HG03108 (cell line): ENCODE measurements at regions not wholly inside any gene's neighbourhood (a gene's known extent, or its start where the extent isn't known, plus 50 kb on each side); places are given as distances from the start of the nearest gene placed in this dataset.
"Not testable (repeated sequence)": the region's sequence is repeated elsewhere in the genome, so short reads cannot be mapped to it uniquely, and the experiment has no call there.

Source experiments
- ATAC-seq: cut with Tn5 transposase; IDR thresholded peaks from one replicate; pipeline ENCODE4 v1.9.1; 2021; ENCODE audit warnings: moderate library complexity; ENCODE audit not compliant: unreplicated experiment

DNA sequence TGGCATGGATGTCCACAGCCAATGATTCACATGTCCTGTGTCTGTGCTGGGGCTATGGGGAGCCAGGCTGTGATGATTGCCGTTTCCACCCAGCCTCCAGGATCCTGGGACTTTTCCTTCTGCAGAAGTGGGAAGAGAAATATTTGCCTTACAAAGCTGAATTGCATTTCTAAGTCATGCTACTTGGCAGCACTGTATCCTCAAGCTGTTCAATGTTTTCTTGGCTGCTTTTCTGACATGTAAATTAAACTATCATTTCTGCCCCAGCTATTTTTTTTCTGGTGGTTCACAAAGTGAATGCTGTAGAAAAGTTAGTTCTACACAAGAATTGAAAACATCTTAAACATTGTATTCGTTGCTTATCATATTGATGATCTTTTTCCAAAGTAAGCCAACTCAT lies 51.9 kb upstream of the TCERG1L start:
- no peak for ATAC-seq

DNA sequence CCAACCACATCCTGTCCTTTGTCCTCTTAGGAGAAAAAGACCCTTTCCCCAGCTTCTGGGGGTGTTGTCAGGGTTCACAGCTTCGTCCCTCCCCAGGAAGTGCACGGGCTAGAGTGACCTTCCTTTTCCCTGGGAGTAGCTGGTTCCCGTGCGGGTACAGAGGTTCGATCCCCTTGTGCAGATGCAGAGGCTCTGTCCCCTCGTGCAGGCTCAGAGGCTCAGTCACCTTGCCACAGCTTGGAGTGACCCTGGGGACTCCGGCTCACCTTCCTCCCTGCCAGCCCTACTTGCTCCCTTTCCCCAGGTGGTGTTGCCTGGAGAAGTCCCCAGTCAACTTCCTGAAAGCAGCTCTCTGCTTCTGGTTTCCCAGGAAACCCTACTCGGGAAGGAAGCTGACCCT lies 60.0 kb upstream of the TCERG1L start:
- ATAC-seq: no peak

DNA sequence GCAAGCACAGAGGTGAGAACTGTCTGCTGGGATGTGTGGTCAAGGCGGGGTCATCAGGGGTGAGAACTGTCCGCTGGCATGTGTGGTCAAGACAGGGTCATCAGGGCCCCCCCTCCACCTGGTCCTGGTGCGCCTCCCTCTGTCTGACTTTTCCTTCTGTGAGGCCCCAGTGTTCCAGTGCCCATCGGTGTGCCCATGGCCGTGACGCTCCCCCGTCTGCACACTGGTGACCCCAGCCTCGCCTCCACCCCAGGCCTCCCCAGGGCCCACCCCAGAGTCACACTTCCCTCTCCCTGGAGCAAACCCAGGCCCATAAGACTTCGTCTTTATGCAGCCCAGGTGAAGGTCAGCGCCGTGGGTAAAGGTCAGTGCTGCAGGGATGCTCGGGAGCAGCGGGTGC lies 70.1 kb upstream of the TCERG1L start:
- no peak for ATAC-seq

DNA sequence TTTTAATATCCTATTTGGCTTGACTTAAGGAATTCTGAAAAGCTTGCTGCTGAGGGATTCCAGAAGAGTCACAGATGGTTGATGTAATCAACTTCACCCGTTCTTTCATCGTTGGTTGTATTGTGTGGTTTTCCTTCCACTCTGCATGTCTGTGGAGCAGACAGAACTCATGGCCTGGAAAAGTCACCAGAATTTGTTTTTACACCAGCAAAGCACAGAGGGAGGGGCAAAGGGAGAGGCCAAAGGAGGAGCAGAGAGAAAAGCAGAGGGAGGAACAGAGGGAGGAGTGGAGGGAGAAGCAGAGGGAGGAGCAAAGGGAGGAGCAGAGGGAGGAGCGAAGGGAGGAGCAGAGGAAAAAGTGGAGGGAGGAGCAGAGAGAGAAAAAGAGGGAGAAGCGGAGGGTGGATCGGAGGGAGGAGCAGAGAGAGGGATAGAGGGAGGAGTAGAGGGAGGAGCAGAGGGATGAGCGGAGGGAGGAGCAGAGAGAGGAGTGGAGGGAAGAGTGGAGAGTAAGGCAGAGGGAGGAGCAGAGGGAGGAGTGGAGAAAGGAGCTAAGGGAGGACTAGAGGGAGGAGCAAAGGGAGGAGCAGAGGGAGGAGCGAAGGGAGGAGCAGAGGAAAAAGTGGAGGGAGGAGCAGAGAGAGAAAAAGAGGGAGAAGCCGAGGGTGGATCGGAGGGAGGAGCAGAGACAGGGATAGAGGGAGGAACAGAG lies 73.8 kb upstream of the TCERG1L start:
- not testable (repeated sequence) for ATAC-seq

DNA sequence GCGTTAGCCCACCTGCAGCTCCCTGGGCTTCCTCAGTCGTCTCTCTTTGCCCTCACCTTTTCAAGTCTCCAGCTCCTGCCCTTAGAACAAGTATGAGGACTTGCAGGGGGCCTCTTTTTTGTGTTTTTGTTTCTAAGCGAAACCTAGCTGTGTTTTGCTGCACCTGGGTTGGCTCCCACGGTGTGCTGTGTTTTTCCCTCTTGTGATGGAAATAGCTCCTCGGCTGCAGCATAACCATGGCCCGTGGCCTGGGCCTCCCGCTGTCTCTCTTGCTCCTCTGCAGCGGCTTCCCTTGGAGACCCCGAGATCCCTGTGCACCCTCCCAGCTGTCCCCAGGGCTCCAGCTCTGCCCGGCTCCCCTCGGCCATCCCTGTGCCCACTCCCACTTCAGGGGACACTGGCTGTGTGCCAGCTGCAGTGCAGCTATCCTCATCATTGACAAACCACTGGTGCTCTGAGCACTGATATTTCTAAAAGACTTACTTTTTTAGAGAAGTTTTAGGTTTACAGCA lies 75.6 kb upstream of the TCERG1L start:
- no peak for ATAC-seq

DNA sequence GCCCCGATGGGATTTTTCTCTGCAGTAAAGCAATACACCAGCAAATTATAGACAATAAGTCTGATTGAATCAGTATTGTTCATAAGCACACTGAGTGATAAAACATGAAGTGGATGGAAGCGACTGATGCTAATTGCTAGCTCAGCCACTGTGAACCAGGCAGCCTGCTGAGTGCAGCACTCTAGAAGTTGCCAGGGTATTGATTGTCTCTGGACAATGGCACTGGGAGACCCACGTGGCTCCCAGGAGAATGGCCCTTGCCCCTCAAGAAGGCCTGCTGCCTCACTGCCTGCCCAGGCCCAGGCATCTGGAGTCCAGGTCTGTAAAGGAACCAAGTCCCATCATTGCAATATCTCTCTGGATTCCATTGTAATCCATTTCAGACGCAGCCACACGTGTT lies 80.4 kb upstream of the TCERG1L start:
- no peak for ATAC-seq

DNA sequence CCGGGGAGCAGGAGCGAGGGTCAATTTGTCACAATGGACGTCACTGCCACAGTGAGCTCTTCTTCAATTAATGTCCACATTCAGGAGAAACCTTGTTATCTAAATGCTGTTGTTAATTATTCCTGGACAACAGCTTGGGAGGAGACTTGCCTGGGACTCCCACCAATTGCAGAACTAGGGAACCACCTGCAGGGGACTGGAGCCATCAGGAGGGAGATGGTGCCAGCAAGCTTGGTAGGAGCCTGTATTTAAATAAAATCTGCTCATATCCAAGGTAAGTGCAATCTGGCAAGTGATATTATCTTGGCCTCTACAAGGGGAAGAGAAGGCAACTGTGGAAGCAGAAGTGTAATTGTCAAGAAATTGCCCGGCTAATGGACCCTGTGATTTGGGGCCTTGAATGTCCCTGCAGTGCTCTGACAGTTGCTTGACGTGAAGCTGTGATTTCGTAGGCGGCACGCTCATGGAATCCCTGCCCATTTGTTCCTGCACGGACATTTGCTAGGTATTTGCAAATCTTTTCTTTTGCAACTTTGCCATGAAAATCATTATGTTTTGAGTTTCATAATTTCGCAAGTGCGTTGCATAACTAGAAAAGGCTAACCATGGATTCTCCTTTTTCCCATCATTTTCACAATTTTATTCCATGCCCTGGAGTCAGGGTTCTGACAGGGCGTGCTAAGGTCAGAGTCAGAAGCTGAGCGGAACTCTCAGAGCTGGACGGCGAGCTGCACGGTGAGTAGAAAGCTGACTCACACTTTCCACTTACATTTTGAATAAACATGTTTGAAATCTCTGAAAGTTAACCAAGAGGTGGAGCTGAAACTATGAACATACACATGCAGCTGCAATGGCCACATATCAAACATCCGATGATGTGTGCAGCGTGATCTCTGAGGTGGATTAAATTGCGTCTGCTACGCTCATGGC lies 84.9 kb upstream of the TCERG1L start:
- no peak for ATAC-seq

DNA sequence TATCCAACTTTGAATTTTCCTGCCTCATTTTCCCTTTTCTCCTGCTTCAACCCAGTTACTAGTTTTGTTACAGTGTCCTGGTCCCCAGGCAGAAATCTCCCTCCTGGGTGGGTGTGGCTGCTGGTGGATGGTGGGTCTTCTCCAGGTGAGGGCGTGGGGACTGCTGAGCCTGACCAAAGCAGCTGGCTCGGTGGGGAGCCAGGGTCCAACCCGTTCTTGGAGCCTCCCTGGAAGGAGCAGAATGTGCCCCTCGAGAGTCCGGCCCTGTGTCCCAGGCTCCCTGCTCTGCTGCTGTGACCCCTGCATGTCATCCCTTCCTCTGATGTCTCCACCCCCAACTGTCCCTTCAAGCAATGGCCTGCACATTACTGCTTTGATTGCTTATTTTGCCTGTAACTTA lies 86.6 kb upstream of the TCERG1L start:
- ATAC-seq: no peak

DNA sequence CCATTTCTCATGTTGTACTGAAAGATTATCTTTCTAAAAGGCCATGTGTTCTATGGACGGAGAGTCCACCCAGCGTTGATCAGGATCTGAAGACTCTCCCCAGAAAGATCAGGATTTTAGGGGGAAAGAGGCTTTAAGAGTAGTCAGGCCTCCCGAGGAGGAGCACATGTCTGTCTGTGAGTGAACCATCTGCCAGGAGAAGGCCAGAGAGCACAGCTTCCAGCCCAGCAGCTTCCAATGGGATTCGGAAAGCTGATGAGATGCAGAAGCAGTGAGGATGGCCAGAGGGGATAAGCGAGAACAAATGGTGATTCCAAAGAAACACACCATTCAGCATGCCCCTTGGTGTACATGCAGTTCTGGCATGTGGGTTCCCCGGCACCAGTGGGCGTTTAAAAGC lies 88.5 kb upstream of the TCERG1L start:
- no peak for ATAC-seq

DNA sequence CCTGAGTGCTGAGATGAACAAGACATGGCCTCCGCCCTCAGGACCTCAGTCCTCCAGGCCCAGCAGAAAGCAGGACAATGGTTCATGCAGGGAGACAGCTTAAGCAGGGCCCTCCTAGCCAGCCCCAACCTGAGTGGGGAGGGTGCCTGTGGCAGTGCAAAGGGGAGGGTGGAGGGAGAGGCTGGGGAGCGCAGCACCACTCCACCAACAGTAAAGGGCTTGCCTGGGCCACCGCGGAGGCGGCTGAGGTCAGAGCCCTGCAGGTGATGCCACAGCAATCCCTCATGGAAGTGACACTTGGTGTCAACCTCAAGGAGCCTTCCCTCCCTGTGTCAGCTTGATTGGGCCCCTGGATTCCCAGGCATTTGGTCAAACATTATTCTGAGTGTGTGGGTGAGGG lies 89.0 kb upstream of the TCERG1L start:
- no peak for ATAC-seq

DNA sequence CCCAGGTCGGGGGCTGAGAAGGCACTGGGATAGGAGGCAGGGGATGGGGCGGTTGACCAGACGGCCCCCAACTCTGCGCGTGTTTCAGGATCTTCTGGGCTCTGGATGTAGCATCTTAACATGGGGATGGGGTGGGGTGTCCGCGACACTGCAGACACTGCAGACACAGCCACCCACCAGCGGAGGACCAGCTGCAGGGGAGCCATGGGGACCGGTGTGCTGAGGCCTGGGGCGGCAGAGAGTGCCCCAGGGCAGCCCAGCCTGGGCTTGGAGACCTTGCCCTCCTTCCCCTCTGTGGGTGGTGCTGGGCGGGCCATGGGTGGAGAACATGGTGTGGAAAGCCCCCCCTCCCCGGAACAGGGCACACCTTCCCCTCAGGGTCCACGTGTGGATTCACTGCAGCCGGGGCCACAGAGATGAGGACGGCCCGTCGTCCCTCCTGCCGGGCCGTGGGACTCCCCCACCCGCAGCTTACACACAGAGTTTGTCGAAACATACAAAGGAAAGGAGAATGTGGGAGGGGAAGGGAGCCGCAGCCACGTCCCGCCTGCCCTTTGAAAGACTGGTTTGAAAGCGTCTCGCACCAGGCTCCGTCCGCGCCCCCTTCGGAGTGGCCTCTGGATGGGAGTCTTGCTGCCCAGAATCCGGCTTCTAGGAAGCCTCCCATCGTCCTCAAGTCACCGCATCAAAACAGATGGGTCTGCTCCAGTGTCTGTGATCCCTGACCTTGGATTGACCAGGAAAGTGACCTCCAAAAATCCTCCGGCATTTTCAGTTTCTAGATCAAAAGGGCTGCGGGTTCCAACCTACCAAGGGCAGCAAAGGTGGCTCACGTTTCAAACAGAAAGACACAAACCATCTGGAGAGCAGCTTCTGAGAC lies 91.5 kb upstream of the TCERG1L start:
- ATAC-seq: no peak

DNA sequence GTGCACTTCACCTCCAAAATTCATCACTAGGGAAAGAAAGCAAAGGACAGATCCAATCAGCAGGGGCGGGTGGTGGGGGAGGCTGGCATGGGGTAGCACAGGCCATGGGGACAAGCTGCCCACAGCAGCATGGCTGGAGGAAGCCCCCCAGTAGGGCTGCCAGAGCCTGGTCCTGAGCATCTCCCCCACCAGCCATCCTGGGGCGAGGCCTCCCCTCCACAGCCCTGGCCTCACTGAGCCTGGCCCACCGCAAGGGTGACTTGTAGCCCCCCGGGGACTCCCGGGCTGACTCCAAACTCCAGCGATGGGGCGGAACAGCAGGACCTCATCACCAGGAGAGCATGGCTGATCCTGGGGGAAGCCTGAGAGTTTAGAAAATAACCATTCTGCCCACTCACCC lies 92.4 kb upstream of the TCERG1L start:
- ATAC-seq: no peak

DNA sequence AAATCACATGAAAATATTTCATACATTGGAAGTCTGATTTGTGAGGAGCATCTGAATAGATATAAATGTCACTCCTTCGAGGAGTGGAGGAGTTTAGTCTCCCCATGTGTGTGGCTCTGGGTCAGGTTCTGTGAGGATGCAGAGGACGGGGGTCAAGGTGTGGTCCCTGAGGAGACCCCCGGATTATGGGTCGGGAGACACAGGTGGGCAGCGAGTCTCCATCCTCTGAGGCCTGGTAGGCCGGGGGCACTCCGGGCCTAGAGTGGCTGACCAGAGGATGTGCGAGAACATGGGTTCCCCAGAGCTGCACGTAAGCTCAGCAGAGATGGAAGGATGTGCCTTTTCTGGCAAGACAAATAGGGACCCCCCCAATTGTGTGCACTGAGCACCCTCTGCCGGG lies 93.4 kb upstream of the TCERG1L start:
- no peak for ATAC-seq

DNA sequence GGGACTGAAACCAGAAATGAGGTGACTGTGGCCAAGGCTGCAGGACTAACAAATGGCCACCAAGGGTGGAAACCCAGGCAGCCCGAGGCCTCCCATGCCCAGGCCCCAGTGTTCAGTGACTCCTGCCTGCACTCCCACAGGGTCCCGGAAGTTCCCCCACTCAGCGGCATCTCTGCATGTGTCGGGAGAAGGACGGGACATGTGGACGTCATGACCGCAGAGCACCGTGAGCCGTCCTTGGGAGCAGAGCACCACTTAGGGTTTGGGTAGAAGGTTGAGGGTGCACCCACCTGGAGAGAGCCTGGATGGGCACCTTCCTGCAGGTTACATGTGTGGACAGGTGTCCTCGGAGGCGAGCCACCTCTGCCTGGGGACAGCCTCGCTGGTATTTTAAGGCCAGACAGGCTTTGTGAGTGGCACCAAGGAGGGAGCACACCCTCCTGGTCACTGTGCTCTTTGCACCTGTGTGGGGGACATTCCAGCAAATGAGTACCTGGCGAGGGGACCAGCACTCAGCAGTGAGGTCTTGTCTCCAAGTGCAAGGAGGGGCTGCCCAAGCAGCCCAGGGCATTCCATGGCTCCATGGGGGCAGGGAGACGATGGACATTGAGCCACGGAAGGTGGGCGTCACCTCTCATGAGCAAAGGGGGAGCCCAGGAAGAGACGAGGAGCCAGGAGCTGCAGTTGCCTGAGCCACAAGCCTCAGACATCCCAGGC lies 95.3 kb upstream of the TCERG1L start:
- ATAC-seq: no peak

DNA sequence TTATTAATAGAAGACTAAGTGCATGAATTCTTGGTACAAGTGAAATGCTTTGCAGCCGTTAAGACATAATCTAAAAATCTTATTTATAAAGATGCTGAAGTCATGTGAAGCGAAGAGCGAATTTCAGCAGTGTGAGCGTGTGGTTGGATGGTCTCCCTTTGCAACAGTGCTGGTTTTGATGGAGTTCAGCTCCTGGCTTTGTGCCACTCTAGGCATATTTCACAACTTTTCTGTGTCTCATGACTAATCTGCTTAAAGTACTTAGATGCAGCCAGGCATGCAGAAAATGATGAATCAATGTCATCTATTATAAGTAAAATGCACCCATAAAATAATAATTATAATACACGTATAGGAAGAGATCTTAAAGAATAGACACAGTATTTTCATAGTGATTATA lies 107.2 kb upstream of the TCERG1L start:
- ATAC-seq: no peak

DNA sequence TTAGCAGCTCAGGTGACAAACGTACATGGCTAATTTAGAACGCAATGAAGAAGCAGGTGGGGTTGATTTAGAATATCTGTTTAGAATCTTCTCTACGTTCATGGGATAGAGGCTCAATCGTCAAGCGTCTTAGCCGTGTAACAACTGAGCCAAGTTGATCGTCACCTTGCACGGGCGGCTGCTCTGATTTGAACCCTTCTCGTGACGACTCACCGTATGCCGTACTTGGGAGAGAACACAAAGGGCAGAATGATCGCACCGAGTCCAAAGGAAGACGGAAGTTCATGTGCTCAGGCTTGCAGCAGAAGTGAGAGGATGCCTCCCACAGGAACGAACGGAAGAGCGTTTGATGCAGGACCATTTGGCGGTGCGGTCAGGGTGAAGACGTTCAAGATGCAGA lies 108.3 kb upstream of the TCERG1L start:
- no peak for ATAC-seq

DNA sequence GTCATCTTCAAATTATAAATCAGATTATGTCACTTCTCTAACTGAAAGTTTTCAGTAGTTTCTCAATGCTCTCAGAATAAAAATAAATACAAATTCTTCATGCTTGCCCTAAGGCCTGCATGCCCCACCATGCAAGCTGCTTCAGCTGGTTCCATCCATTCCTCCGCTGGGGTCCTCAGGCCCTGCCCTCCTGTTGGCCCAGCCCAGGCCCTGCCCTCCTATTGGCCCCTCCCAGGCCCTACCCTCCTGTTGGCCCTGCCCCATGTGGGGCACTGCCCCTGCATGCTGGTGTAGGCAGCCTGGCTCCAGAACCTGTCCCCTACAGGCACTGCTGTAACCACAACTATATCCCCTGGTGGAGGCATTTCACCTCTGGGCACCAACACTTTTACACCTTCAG lies 109.3 kb upstream of the TCERG1L start:
- ATAC-seq: no peak

DNA sequence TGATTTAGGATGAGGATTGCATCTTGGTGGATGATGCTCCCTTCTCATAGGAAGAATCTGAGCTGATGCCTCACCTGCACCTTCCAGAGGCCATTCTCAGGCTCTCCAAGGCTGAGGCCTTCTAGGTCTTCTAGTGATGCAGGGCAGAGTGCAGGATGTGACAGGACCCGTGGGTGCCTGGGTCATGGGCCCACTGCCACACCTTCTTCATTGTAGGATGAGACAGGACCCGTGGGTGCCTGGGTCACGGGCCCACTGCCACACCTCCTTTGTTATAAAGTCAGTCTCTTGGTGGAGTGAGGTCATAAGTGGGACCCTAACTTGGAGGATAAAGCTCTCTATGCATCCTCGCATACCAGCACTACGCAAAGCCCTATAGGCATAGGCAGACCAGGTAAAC lies 109.9 kb upstream of the TCERG1L start:
- no peak for ATAC-seq

DNA sequence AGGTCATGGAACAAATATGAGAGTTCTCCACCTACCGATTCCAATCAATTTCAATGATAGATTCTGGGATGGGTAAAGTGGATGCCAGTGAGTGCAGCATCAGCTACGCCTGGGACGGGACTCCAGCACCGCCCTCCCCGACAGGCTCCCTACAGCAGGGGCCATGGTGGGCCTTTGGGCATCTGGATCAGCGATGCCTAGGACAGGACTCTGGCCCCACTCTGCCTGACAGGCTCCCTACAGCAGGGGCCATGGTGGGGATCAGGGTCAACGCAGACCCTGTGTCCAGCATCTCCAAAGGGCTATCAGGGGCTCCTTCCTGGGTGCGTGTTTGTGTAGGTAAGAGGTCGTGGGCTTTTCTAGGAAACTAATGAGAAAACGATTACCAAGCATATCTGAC lies 111.2 kb upstream of the TCERG1L start:
- no peak for ATAC-seq

DNA sequence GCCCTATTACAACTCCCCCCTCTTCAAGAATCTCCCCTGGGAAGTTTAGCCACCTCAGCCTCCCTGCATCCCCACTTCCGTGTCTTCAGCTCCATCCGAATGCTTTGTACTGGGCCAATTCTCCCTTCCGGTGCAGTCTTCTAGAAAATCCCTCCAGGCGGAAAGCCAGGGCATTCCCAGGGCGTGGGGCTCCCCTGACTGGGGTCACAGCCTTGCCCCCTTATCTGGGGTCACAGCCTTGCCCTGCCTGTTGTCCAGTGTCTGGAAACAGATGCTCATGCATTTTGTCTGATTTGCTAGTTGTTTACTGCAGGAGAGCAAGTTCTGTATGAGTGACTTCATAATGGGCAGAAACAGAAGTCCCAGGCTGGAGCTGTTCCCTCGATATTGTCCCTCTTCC lies 112.5 kb upstream of the TCERG1L start:
- ATAC-seq: no peak
